ENCODE measurements at regions not wholly inside any gene's neighbourhood (a gene's known extent, or its start where the extent isn't known, plus 50 kb on each side); places are given as distances from the start of the nearest gene placed in this dataset.

- TF ChIP-seq CTCF (IDR thresholded peaks at IDR 0.05) (no peak), POLR2A (IDR thresholded peaks at IDR 0.05) (no peak)
These were observed 122.5 kb upstream of the SEM1 start for GRCh38 chr7:96832092-96832662.

All from right lobe of liver (tissue), 4 donors.